K562 (cell line): ENCODE measurements at regions not wholly inside any gene's neighbourhood (a gene's known extent, or its start where the extent isn't known, plus 50 kb on each side); places are given as distances from the start of the nearest gene placed in this dataset.

Experiments used
- CHD2 ChIP-seq: IDR thresholded peaks from 2 replicates; pipeline ENCODE4 v1.6.1; 2011; ENCODE audit warnings: low read depth, low read length
- CREM ChIP-seq: IDR thresholded peaks from 2 replicates; pipeline ENCODE4 v1.6.1; 2014; ENCODE audit warnings: antibody characterized with exemption, low read depth
- EP400 ChIP-seq: fragments of 450-650 bp; IDR thresholded peaks from 2 replicates; pipeline ENCODE4 v1.6.1; 2017; ENCODE audit warnings: antibody characterized with exemption, mild to moderate bottlenecking, moderate library complexity
- KLF13 ChIP-seq: fragments of 450-650 bp; IDR thresholded peaks from 2 replicates; pipeline ENCODE4 v1.6.1; 2016; ENCODE audit warnings: missing genetic modification characterization, low read depth, mild to moderate bottlenecking, missing compliant biosample characterization, moderate library complexity, borderline replicate concordance
- LARP7 ChIP-seq: fragments of 450-650 bp; IDR thresholded peaks from 2 replicates; pipeline ENCODE4 v1.6.1; 2016
- MBD2 ChIP-seq: sonication (generic); IDR thresholded peaks from 2 replicates; pipeline ENCODE4 v1.6.1; 2016; ENCODE audit warnings: low read depth, borderline replicate concordance
- MYNN ChIP-seq, 2 experiments: sonication (generic); formaldehyde crosslinking in 1 of 2; IDR thresholded peaks; 2 replicates each; pipeline versions ENCODE4 v1.5.0 to v1.6.1; 2016 to 2020; ENCODE audit warnings: antibody characterized with exemption in 1 of 2, missing genetic modification reagents in 1 of 2
- NR2C2 ChIP-seq, 2 experiments: fragments of 200-800 bp in 1 of 2; sonication (Bioruptor generic) in 1 of 2; sonication (generic) in 1 of 2; formaldehyde crosslinking in 1 of 2; IDR thresholded peaks; 2 replicates each; pipeline versions ENCODE4 v1.6.1 to v1.8.0; 2016 to 2022; ENCODE audit warnings: mild to moderate bottlenecking in 1 of 2, missing compliant biosample characterization in 1 of 2, missing genetic modification characterization in 1 of 2, missing genetic modification reagents in 1 of 2
- PHF8 ChIP-seq: fragments of 200-600 bp; sonication (generic); IDR thresholded peaks from 2 replicates; pipeline ENCODE4 v1.6.1; 2012; ENCODE audit warnings: mixed run types, mild to moderate bottlenecking, inconsistent platforms, low read length, moderate library complexity, borderline replicate concordance
- SMAD3 ChIP-seq: fragments of 450-650 bp; formaldehyde crosslinking; conservative IDR thresholded peaks from 2 replicates; pipeline ENCODE4 v1.4.0; 2020; ENCODE audit warnings: mild to moderate bottlenecking
- SP1 ChIP-seq: sonication (generic); formaldehyde crosslinking; IDR thresholded peaks from 2 replicates; pipeline ENCODE4 v1.8.1; 2022; ENCODE audit warnings: mild to moderate bottlenecking, missing genetic modification reagents
- SUPT5H ChIP-seq: fragments of 450-650 bp; IDR thresholded peaks from 2 replicates; pipeline ENCODE4 v1.6.1; 2016
- ZNF134 ChIP-seq: fragments of 250-450 bp; sonication (Bioruptor Pico); conservative IDR thresholded peaks from 2 replicates; pipeline ENCODE4 v1.4.0; 2020
- ZNF263 ChIP-seq: sonication (generic); formaldehyde crosslinking; IDR thresholded peaks from 2 replicates; pipeline ENCODE4 v1.8.0; 2022; ENCODE audit warnings: mild to moderate bottlenecking, missing genetic modification reagents, borderline replicate concordance
- ZNF639 ChIP-seq, 2 experiments: fragments of 200-800 bp in 1 of 2; sonication (Bioruptor generic) in 1 of 2; sonication (generic) in 1 of 2; formaldehyde crosslinking in 1 of 2; IDR thresholded peaks in 1 of 2; conservative IDR thresholded peaks in 1 of 2; 2 replicates each; pipeline versions ENCODE4 v1.5.0 to v1.6.1; 2016 to 2020; ENCODE audit warnings: missing compliant biosample characterization in 1 of 2, missing genetic modification characterization in 1 of 2, missing genetic modification reagents in 1 of 2
- ZNF717 ChIP-seq: fragments of 250-450 bp; sonication (Bioruptor Pico); IDR thresholded peaks from 2 replicates; pipeline ENCODE4 v1.5.0; 2021
- TF ChIP-seq, protein P1 (sequence below): sonication (generic); formaldehyde crosslinking; IDR thresholded peaks from 2 replicates; pipeline ENCODE4 v1.8.0; 2022; ENCODE audit warnings: mild to moderate bottlenecking, low read depth, missing genetic modification reagents
- TF ChIP-seq, protein P2 (sequence below), 2 experiments: IDR thresholded peaks; 2 replicates each; pipeline ENCODE4 v1.6.1; 2011; ENCODE audit warnings: borderline replicate concordance in 1 of 2, control low read depth in 1 of 2, low read depth in 1 of 2, low read length in 1 of 2, mild to moderate bottlenecking in 1 of 2, mixed read lengths in 1 of 2, moderate library complexity in 1 of 2; ENCODE audit not compliant: insufficient read depth in 1 of 2, insufficient read length in 1 of 2, poor library complexity in 1 of 2, severe bottlenecking in 1 of 2; ENCODE audit errors: extremely low read depth in 1 of 2
- TF ChIP-seq, protein P3 (sequence below), 2 experiments: fragments of 450-650 bp; conservative IDR thresholded peaks; 2 replicates each; pipeline ENCODE4 v1.6.1; 2017; ENCODE audit warnings: mild to moderate bottlenecking in 2 of 2, moderate library complexity in 2 of 2
- TF ChIP-seq, protein P4 (sequence below): sonication (generic); formaldehyde crosslinking; IDR thresholded peaks from 2 replicates; pipeline ENCODE4 v1.8.0; 2022; ENCODE audit warnings: mild to moderate bottlenecking, missing genetic modification reagents

- TF ChIP-seq ZNF263 (CRISPR knock-in tag) (no peak), NR2C2 (CRISPR knock-in tag; IDR thresholded peaks at IDR 0.05) (no peak), NR2C2 (tag; IDR thresholded peaks at IDR 0.05) (peak; percentile 95), ZNF134 (CRISPR knock-in tag) (no peak), CREM (no peak), SP1 (CRISPR knock-in tag) (no peak), ZNF717 (CRISPR knock-in tag) (0 out of 2 replicates have a peak, but pooled peaks have one; percentile 49), SUPT5H (no peak), ZNF639 (CRISPR knock-in tag; conservative IDR thresholded peaks at IDR 0.05 in 1 of 2, IDR thresholded peaks at IDR 0.05 in 1 of 2) (peak in 1 of 2 experiments; percentile 74; a peak in 2 of 4 replicates), EP400 (no peak), PHF8 (peak; percentile 33; the same call in 1 of the 2 replicates), SMAD3 (CRISPR knock-in tag) (no peak), KLF13 (tag) (no peak), CHD2 (no peak), MYNN (IDR thresholded peaks at IDR 0.05) (no peak), MYNN (CRISPR knock-in tag; IDR thresholded peaks at IDR 0.05) (no peak), LARP7 (no peak), MBD2 (no peak)
- TF ChIP-seq, protein P1, sequence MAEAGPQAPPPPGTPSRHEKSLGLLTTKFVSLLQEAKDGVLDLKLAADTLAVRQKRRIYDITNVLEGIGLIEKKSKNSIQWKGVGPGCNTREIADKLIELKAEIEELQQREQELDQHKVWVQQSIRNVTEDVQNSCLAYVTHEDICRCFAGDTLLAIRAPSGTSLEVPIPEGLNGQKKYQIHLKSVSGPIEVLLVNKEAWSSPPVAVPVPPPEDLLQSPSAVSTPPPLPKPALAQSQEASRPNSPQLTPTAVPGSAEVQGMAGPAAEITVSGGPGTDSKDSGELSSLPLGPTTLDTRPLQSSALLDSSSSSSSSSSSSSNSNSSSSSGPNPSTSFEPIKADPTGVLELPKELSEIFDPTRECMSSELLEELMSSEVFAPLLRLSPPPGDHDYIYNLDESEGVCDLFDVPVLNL (CRISPR knock-in tag): no peak
- TF ChIP-seq, protein P2, sequence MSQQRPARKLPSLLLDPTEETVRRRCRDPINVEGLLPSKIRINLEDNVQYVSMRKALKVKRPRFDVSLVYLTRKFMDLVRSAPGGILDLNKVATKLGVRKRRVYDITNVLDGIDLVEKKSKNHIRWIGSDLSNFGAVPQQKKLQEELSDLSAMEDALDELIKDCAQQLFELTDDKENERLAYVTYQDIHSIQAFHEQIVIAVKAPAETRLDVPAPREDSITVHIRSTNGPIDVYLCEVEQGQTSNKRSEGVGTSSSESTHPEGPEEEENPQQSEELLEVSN (IDR thresholded peaks at IDR 0.05; ENCODE audit: borderline replicate concordance in 1 of 2, extremely low read depth in 1 of 2, insufficient read depth in 1 of 2, insufficient read length in 1 of 2, low read depth in 1 of 2, low read length in 1 of 2, poor library complexity in 1 of 2, severe bottlenecking in 1 of 2): peak in 1 of 2 experiments; percentile 14
- TF ChIP-seq, protein P3, sequence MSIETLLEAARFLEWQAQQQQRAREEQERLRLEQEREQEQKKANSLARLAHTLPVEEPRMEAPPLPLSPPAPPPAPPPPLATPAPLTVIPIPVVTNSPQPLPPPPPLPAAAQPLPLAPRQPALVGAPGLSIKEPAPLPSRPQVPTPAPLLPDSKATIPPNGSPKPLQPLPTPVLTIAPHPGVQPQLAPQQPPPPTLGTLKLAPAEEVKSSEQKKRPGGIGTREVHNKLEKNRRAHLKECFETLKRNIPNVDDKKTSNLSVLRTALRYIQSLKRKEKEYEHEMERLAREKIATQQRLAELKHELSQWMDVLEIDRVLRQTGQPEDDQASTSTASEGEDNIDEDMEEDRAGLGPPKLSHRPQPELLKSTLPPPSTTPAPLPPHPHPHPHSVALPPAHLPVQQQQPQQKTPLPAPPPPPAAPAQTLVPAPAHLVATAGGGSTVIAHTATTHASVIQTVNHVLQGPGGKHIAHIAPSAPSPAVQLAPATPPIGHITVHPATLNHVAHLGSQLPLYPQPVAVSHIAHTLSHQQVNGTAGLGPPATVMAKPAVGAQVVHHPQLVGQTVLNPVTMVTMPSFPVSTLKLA (conservative IDR thresholded peaks at IDR 0.05): no peak
- TF ChIP-seq, protein P4, sequence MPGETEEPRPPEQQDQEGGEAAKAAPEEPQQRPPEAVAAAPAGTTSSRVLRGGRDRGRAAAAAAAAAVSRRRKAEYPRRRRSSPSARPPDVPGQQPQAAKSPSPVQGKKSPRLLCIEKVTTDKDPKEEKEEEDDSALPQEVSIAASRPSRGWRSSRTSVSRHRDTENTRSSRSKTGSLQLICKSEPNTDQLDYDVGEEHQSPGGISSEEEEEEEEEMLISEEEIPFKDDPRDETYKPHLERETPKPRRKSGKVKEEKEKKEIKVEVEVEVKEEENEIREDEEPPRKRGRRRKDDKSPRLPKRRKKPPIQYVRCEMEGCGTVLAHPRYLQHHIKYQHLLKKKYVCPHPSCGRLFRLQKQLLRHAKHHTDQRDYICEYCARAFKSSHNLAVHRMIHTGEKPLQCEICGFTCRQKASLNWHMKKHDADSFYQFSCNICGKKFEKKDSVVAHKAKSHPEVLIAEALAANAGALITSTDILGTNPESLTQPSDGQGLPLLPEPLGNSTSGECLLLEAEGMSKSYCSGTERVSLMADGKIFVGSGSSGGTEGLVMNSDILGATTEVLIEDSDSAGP (CRISPR knock-in tag): no peak
Observed at GRCh38 chr1:22285549-22286396, 142.9 kb upstream of the WNT4 start (continued).
